IgD-negative memory B cell (primary cell): ENCODE measurements at regions not wholly inside any gene's neighbourhood (a gene's known extent, or its start where the extent isn't known, plus 50 kb on each side); places are given as distances from the start of the nearest gene placed in this dataset.

Source experiments
- H3K27ac Mint-ChIP-seq, 3 donors: one replicate each; pipeline ENCODE4 v1.8.0; 2020 to 2022; ENCODE audit warnings: mild to moderate bottlenecking in 3 of 3, mixed read lengths in 3 of 3, moderate library complexity in 1 of 3
- H3K27me3 Mint-ChIP-seq: one replicate; pipeline ENCODE4 v1.8.0; 2021; ENCODE audit warnings: mixed read lengths
- H3K36me3 Mint-ChIP-seq: one replicate; pipeline ENCODE4 v1.8.0; 2020; ENCODE audit warnings: mild to moderate bottlenecking, mixed read lengths
- H3K4me1 Mint-ChIP-seq, 3 donors: one replicate each; pipeline ENCODE4 v1.8.0; 2020 to 2022; ENCODE audit warnings: mixed read lengths in 3 of 3, mild to moderate bottlenecking in 1 of 3
- H3K4me3 Mint-ChIP-seq, 4 donors: one replicate each; pipeline ENCODE4 v1.8.0; 2020 to 2022; ENCODE audit warnings: mild to moderate bottlenecking in 4 of 4, mixed read lengths in 4 of 4, moderate library complexity in 3 of 4
- H3K9me3 Mint-ChIP-seq, 3 donors: one replicate each; pipeline ENCODE4 v1.8.0; 2020 to 2021; ENCODE audit warnings: mixed read lengths in 3 of 3, mild to moderate bottlenecking in 1 of 3

DNA sequence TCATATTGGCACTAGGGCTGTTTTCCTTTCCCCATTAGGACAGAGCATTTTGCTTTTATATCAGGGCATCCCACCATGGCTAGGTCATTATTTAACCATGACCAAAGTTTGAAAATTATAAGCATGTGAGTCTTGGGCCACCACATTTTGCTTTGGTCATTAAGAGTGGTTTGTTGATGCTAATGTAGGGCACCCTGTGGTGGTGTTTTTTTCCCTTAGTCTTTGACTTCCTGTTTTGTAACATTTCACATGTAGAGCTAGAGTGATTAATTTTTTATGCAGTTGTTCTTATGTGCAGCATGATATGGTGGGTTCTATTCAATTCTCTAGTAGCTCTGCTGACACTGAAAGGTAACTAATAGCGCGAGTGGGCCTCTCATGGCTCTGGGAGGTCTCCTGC lies 249.6 kb upstream of the ROBO1 start:
- no peaks in the 10 kb centered on the region for H3K36me3 Mint-ChIP-seq
- H3K9me3 Mint-ChIP-seq, result peaks cover 0 to 4% (median under 1%) of the 10 kb centered on the region in 3 donors
- no peaks in the 10 kb centered on the region for H3K4me1 Mint-ChIP-seq
- H3K27ac Mint-ChIP-seq, result no peak overlapping the region
- H3K27me3 Mint-ChIP-seq, result no peaks in the 10 kb centered on the region
- no peak overlapping the region for H3K4me3 Mint-ChIP-seq

DNA sequence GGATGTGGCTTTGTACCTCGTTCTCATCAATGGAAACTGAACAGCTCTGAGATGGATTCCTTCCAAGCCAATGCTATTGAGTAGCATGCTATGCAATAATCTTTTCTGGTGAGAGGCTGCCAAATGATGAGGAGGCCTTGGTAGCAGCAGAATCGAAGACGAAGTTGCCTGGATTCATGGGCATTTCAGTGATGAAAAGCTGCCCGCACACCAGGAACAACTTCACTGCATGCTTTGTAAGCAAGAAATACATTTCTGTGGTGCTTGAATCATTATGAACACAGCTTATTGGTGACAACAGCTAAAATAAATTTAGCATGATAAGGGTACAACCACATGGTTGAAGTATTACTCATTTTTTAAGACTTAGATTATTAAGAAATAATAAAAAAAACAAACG lies 246.8 kb upstream of the ROBO1 start:
- no peak overlapping the region for H3K4me3 Mint-ChIP-seq
- no peak overlapping the region for H3K27ac Mint-ChIP-seq
- H3K9me3 Mint-ChIP-seq, result peaks cover 0 to 1% (median 0%) of the 10 kb centered on the region in 3 donors
- H3K36me3 Mint-ChIP-seq, result no peaks in the 10 kb centered on the region
- H3K27me3 Mint-ChIP-seq, result no peaks in the 10 kb centered on the region
- no peaks in the 10 kb centered on the region for H3K4me1 Mint-ChIP-seq

DNA sequence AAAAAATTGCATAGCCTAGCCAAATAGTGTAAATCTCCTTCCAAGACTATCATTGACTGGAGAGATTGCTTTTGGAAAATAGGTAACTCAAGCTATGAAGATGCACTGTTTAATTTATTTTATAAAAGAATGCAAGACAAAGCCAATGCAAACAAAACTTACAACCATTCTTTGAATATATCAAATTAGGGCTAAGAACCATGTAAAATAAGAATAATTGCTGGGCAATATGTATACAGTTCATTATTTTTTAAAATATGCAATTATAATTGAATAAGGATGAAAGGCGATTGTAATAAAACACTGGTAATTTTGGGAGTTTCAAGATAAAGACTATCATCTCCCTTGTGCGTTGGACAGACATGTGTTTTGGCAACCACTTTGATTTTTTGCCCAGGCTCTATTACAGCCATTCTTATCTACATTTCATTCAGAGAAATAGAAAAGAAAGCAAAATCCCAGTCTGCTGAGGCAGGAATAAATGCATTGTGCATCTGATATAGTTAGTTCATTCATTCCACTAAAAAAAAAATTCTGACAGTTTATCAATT lies 242.3 kb upstream of the ROBO1 start:
- Mint-ChIP-seq H3K9me3 (peaks cover 1 to 9% (median 2%) of the 10 kb centered on the region in 3 donors), H3K27ac (no peak overlapping the region), H3K36me3 (no peaks in the 10 kb centered on the region), H3K4me1 (no peaks in the 10 kb centered on the region), H3K27me3 (no peaks in the 10 kb centered on the region), H3K4me3 (no peak overlapping the region)

DNA sequence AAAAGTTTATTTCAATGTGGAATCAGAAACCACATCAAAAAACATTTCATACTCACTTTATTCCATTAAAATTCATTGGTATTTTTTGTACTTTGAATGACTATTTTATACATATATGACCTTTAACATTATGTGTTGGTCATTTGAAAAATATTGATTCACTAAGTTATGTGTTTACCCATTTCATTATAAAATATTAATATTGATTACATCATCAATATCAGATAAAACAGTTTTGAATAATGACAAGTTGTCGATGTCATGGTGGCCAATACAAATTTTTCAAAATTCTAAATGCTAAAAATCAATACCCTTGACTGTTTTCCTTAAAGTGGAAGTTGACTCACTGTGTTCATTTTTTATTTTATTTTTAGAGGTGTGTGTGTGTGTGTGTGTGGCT lies 239.7 kb upstream of the ROBO1 start:
- Mint-ChIP-seq H3K4me3 (no peak overlapping the region), H3K4me1 (no peaks in the 10 kb centered on the region), H3K9me3 (peaks cover 1 to 9% (median 2%) of the 10 kb centered on the region in 3 donors), H3K27me3 (no peaks in the 10 kb centered on the region), H3K36me3 (no peaks in the 10 kb centered on the region), H3K27ac (no peak overlapping the region)

DNA sequence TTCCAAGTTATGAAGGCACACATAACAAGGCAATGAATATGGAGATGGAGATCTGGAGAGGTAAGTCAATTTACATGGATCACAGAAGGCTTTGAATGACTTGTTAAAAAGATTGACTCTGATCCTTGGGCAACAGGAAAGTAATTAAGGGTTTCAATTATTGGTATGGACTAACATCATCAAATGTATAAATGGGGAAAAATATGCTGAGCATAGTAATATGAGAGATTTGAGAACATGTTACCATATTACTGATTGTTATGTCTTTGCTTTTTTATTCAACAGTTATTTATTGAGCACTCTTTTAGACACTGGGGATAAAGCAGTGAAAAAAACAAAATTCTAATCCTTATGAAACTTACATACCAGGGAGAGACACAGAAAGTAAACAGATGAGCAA lies 238.5 kb upstream of the ROBO1 start:
- Mint-ChIP-seq H3K9me3 (peaks cover 0 to 9% (median 2%) of the 10 kb centered on the region in 3 donors), H3K4me1 (no peaks in the 10 kb centered on the region), H3K4me3 (no peak overlapping the region), H3K27me3 (no peaks in the 10 kb centered on the region), H3K36me3 (no peaks in the 10 kb centered on the region), H3K27ac (no peak overlapping the region)

DNA sequence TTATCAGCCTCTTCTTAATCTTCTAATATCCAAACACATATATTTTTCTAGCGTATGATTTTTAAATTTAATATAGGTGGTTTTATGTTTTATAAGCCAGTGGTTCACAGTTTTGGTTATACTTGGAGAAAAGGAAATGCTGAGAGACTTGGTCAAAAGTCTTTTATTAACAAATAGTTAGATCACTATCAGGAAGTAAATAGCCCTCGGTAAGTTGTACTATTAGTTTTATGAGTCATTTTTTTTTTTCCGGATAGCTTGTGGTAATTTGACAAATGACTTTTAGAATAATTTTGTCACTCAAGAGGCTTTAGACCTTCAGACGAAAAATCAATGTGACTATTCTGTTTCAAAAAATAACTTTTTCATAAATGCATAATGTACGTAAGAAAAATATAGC lies 232.2 kb upstream of the ROBO1 start:
- Mint-ChIP-seq H3K27ac (no peak overlapping the region), H3K4me3 (no peak overlapping the region), H3K9me3 (peaks cover 0 to 3% (median 0%) of the 10 kb centered on the region in 3 donors), H3K27me3 (no peaks in the 10 kb centered on the region), H3K4me1 (no peaks in the 10 kb centered on the region), H3K36me3 (no peaks in the 10 kb centered on the region)

DNA sequence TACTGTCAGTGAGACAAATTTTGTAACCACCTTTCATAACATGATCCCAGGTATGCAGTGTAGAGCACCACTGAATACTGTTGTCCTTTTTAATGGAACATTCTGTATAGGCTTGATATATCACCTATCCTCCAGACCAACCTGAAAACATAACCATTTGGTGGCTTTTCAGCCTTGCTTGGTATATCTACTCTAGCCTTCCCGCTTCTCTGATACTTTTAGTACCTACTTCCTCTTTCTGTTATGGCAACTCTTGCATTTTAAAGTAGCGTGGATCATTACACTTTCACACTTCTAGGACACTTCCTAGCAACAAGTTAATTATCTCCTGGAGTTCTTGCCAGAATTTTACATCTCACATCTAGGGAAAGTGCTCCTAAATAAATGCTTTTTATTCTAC lies 226.6 kb upstream of the ROBO1 start:
- no peaks in the 10 kb centered on the region for H3K36me3 Mint-ChIP-seq
- H3K27me3 Mint-ChIP-seq, result no peaks in the 10 kb centered on the region
- H3K4me3 Mint-ChIP-seq, result no peak overlapping the region
- H3K4me1 Mint-ChIP-seq, result no peaks in the 10 kb centered on the region
- H3K9me3 Mint-ChIP-seq, result peaks cover 0 to 10% (median 9%) of the 10 kb centered on the region in 3 donors
- H3K27ac Mint-ChIP-seq, result no peak overlapping the region

DNA sequence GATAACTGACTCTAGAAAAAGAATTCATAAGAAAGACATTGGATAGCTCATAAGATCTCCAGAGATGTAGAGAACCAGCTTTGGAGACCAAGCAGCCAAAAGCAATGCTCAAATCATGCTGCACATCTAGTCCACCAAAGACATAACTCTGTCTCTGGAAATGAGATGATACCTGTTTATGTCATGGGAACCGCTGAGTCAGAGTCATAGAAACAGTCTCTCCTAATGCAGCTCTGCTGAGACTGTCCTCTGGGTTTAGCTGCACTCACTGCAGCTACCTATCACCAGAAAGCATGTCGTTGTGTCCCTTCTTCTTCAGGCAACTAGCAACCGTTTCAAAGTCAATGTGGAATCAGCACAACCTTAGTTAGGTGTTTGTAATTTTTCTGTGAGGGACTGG lies 218.5 kb upstream of the ROBO1 start:
- Mint-ChIP-seq H3K9me3 (peaks cover 0 to 6% (median 4%) of the 10 kb centered on the region in 3 donors), H3K4me3 (no peak overlapping the region), H3K27me3 (no peaks in the 10 kb centered on the region), H3K27ac (no peak overlapping the region), H3K36me3 (no peaks in the 10 kb centered on the region), H3K4me1 (no peaks in the 10 kb centered on the region)

DNA sequence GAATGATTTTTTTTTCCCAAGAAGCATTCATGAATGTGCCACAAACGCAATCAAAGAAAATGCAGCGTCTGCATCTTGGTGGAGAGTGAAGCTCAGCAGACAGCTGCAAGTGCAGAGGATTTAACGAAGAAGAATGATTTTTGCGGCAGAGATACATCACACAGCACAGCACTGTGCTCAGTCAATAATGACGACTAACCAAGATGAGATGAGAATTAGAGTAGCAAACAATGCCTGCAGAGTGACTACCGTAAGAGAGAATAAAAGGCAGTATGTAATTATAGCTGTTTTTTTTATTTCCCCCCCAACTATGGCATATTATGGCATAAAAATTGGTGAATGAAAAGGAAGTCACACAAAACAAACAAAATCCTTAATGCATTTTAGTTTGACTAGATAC lies 218.0 kb upstream of the ROBO1 start:
- Mint-ChIP-seq H3K27me3 (no peaks in the 10 kb centered on the region), H3K4me3 (no peak overlapping the region), H3K9me3 (peaks cover 0 to 6% (median 2%) of the 10 kb centered on the region in 3 donors), H3K4me1 (no peaks in the 10 kb centered on the region), H3K36me3 (no peaks in the 10 kb centered on the region), H3K27ac (no peak overlapping the region)

DNA sequence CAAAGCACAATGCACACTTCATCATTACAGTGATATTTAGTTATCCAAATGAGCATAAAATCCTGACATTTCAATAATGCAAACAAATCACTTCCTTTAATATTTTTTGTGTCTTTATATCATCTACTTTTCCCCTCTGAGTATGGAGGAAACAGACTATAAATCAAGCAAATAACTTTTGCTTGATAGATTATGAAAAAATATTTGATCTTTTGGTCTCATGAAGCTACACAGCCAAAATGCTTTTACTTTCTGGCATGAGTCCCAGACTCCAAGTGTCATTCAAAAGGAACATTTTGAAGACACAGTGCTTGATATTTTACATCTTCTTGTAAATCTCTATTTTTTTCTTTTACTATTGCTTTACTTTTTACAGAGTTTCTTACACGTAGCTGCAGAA lies 215.3 kb upstream of the ROBO1 start:
- peaks cover 0 to 11% (median 5%) of the 10 kb centered on the region in 3 donors for H3K9me3 Mint-ChIP-seq
- no peaks in the 10 kb centered on the region for H3K4me1 Mint-ChIP-seq

DNA sequence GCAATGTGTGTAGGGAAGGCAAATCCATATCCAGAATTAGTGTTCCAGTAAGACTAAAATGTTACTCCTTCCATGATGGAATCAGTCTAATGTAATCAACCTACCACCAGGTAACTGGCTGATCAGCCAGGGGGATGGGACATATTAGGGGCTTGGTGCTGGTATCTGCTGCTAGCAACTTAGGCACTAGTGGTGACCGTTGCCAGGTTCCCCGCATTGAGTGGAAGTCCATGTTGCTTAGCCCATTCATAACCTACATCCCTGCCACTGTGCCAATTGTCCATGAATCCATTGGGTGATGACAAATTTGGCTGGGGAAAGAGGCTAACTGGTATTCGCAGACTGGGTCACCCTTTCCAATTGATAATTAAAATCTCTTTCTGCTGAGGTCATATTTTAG lies 212.2 kb upstream of the ROBO1 start:
- Mint-ChIP-seq H3K27ac (no peak overlapping the region), H3K27me3 (no peaks in the 10 kb centered on the region), H3K9me3 (peaks cover 5 to 11% (median 5%) of the 10 kb centered on the region in 3 donors), H3K4me3 (no peak overlapping the region), H3K36me3 (no peaks in the 10 kb centered on the region), H3K4me1 (no peaks in the 10 kb centered on the region)

More for the DNA sequence above, 215.3 kb upstream of the ROBO1 start:
- Mint-ChIP-seq H3K27ac (no peak overlapping the region), H3K36me3 (no peaks in the 10 kb centered on the region), H3K27me3 (no peaks in the 10 kb centered on the region), H3K4me3 (no peak overlapping the region)

DNA sequence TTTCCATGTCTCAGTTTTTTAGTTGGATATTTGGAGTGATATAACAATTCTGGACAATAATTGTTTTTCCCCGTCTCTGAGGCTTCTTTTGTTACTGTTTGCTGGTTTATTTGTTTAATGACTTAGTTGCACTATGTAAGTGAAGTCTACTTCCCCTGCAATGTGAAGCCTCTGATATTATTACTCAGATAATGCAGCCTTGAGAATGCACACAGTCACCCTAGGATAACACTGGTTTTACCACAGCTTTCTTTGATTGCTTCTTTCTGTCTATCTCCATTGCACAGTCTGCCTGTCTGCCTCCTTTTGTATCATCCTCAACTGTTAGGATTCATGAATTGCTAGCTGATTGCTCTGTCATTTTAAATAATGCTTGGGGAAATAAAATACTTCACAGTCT lies 208.7 kb upstream of the ROBO1 start:
- Mint-ChIP-seq H3K9me3 (peaks cover 3 to 11% (median 5%) of the 10 kb centered on the region in 3 donors), H3K27me3 (no peaks in the 10 kb centered on the region), H3K27ac (no peak overlapping the region), H3K4me3 (no peak overlapping the region), H3K36me3 (no peaks in the 10 kb centered on the region), H3K4me1 (no peaks in the 10 kb centered on the region)

DNA sequence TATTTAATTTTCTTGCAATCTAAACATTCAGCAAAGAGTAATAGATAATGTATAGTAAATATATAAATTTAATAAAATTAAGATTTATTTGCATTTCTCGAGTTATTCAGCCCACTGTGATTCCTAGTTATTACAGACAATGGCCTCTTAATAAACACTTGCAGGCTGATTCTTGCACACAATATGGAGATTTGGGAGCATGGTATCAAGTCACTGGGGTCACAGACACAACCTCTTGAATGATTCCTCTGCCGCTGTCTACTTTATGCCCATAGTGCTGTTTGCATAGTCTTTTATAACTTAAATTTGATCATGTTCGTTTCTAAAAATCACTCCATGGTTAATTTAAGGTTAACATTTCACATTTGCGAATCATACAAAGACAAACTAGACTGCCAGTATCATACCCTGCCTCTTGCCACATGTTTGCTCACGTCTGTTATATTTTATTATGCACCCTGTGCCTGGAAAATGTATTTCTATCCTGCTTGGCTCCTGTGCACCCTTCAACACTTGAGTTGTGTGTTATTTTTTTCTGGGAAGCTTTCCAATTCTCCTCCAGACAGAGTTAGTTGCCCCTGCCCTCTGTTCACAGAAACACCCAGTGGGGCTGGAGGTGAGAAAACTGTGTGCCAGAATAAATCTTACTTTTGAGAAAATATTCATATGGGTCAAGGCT lies 206.3 kb upstream of the ROBO1 start:
- peaks cover 4 to 11% (median 5%) of the 10 kb centered on the region in 3 donors for H3K9me3 Mint-ChIP-seq
- H3K4me3 Mint-ChIP-seq, result no peak overlapping the region
- H3K27ac Mint-ChIP-seq, result no peak overlapping the region

DNA sequence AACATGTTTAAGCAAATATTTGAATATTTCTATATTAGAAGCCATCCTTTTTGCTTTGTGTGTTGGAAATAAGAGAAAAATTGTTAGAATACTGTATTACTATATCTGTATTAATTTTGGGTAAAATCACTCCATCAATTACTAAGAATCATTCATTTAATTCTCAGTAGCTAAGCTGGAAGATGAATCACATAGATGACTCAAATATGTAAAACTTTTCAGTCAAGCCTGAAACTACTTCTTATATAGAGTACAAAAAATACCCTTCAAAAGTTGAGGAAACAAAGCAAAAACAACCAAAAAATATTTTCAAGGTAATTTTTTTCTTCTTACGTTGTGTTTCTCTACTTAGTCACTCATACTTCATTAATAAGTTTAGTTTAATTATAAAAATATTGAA lies 205.7 kb upstream of the ROBO1 start:
- Mint-ChIP-seq H3K36me3 (no peaks in the 10 kb centered on the region), H3K27me3 (no peaks in the 10 kb centered on the region), H3K4me1 (no peaks in the 10 kb centered on the region), H3K27ac (no peak overlapping the region), H3K4me3 (no peak overlapping the region), H3K9me3 (peaks cover 3 to 11% (median 7%) of the 10 kb centered on the region in 3 donors)

More for the DNA sequence above, 206.3 kb upstream of the ROBO1 start:
- Mint-ChIP-seq H3K27me3 (no peaks in the 10 kb centered on the region), H3K36me3 (no peaks in the 10 kb centered on the region), H3K4me1 (no peaks in the 10 kb centered on the region)

DNA sequence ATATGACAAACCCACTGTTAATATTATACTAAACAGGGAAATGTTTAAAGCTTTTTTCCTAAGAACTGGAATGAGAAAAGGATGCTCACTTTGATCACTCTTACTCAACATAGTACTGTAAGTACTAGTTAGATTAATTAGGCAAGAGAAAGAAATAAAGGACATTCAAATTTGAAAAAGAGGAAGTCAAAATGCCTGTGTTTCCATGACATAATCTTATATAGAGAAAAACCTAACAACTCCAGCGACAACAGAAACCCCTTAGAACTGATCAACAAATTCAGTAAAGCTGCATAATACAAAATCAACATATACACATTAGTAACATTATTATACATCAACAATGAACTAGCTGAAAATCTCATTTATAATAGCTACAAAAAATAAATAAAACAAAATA lies 200.6 kb upstream of the ROBO1 start:
- Mint-ChIP-seq H3K27ac (no peak overlapping the region), H3K4me1 (no peaks in the 10 kb centered on the region), H3K4me3 (no peak overlapping the region), H3K9me3 (peaks cover 4 to 13% (median 5%) of the 10 kb centered on the region in 3 donors), H3K36me3 (no peaks in the 10 kb centered on the region), H3K27me3 (no peaks in the 10 kb centered on the region)

DNA sequence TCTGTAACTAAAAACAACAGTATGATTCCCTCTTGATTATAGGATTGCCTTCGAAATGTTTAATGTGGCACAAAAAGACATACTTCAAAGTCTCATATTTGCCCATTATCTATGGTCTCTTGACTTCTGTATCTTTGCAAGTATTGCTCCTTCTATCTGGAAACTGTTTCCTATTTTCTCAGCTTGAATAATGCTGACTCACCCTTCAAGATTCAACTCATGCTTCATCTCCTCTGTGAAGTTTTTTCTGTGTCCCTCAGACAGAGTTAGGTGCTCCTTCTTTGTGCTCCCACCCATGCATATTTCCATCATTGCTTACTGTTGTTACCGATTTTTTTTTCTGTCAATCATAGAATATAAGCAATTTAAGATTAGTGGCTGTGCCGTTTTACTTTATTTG lies 192.8 kb upstream of the ROBO1 start:
- no peaks in the 10 kb centered on the region for H3K27me3 Mint-ChIP-seq
- H3K4me3 Mint-ChIP-seq, result no peak overlapping the region
- peak overlapping the region in 1 of 3 donors; percentile 64 for H3K27ac Mint-ChIP-seq
- H3K4me1 Mint-ChIP-seq, result no peaks in the 10 kb centered on the region
- peaks cover 3 to 14% (median 3%) of the 10 kb centered on the region in 3 donors for H3K9me3 Mint-ChIP-seq
- H3K36me3 Mint-ChIP-seq, result no peaks in the 10 kb centered on the region
